HG03342 (cell line): ENCODE measurements at regions not wholly inside any gene's neighbourhood (a gene's known extent, or its start where the extent isn't known, plus 50 kb on each side); places are given as distances from the start of the nearest gene placed in this dataset.

Experiments
- ATAC-seq: cut with Tn5 transposase; IDR thresholded peaks from one replicate; pipeline ENCODE4 v1.9.1; 2021; ENCODE audit warnings: mild to moderate bottlenecking, moderate library complexity; ENCODE audit not compliant: unreplicated experiment

- peak; percentile 46 for ATAC-seq
Observed at GRCh38 chr6:140043762-140044378, 669.4 kb upstream of the CITED2 start.

GRCh38 chr6:140043357-140043756 lies 668.9 kb upstream of the CITED2 start:
- no peak for ATAC-seq

GRCh38 chr6:140041571-140042332 lies 667.3 kb upstream of the CITED2 start:
- ATAC-seq, result no peak

- no peak for ATAC-seq
Observed at GRCh38 chr6:140041056-140041455, 666.6 kb upstream of the CITED2 start.

GRCh38 chr6:140040396-140040795 lies 665.9 kb upstream of the CITED2 start:
- no peak for ATAC-seq

GRCh38 chr6:140039364-140039763 lies 664.9 kb upstream of the CITED2 start:
- ATAC-seq, result no peak

- ATAC-seq, result no peak
Observed at GRCh38 chr6:140036196-140036595, 661.7 kb upstream of the CITED2 start.

GRCh38 chr6:140032189-140032588 lies 657.7 kb upstream of the CITED2 start:
- ATAC-seq, result no peak

- no peak for ATAC-seq
Observed at GRCh38 chr6:140029551-140029950, 655.1 kb upstream of the CITED2 start.

GRCh38 chr6:140027219-140027618 lies 652.8 kb upstream of the CITED2 start:
- ATAC-seq, result no peak

GRCh38 chr6:140026546-140026945 lies 652.1 kb upstream of the CITED2 start:
- no peak for ATAC-seq

- ATAC-seq, result no peak
Observed at GRCh38 chr6:140025171-140025570, 650.7 kb upstream of the CITED2 start.

- no peak for ATAC-seq
Observed at GRCh38 chr6:140020207-140020791, 645.9 kb upstream of the CITED2 start.

- no peak for ATAC-seq
Observed at GRCh38 chr6:140018588-140018987, 644.1 kb upstream of the CITED2 start.

- ATAC-seq, result no peak
Observed at GRCh38 chr6:140017470-140017869, 643.0 kb upstream of the CITED2 start.

GRCh38 chr6:140012150-140012549 lies 637.7 kb upstream of the CITED2 start:
- ATAC-seq, result no peak

- ATAC-seq, result no peak
Observed at GRCh38 chr6:140011537-140011936, 637.1 kb upstream of the CITED2 start.

GRCh38 chr6:140009286-140009685 lies 634.8 kb upstream of the CITED2 start:
- no peak for ATAC-seq

- ATAC-seq, result no peak
Observed at GRCh38 chr6:140007525-140007924, 633.1 kb upstream of the CITED2 start.

- no peak for ATAC-seq
Observed at GRCh38 chr6:140003217-140003616, 628.8 kb upstream of the CITED2 start.

GRCh38 chr6:140002396-140003022 lies 628.1 kb upstream of the CITED2 start:
- no peak for ATAC-seq
